Dendritic cell treated with granulocyte-macrophage colony-stimulating factor and Interleukin-4, amounts not matched to agents 40 ng/mL and 50 ng/mL, for 4 days (primary cell): ENCODE measurements at regions not wholly inside any gene's neighbourhood (a gene's known extent, or its start where the extent isn't known, plus 50 kb on each side); places are given as distances from the start of the nearest gene placed in this dataset.
A peak's percentile ranks its signal among the peaks of the same experiment; 100 is the strongest.
"Not testable (repeated sequence)": the region's sequence is repeated elsewhere in the genome, so short reads cannot be mapped to it uniquely, and the experiment has no call there.

Source experiments
- H3K27ac Mint-ChIP-seq: one replicate; pipeline ENCODE4 v1.8.0; 2022; ENCODE audit warnings: mild to moderate bottlenecking, mixed read lengths
- H3K27me3 Mint-ChIP-seq: one replicate; pipeline ENCODE4 v1.8.0; 2022; ENCODE audit warnings: mild to moderate bottlenecking, mixed read lengths
- H3K36me3 Mint-ChIP-seq: one replicate; pipeline ENCODE4 v1.8.0; 2022; ENCODE audit warnings: low read depth, mixed read lengths
- H3K4me1 Mint-ChIP-seq: one replicate; pipeline ENCODE4 v1.8.0; 2022; ENCODE audit warnings: low read depth, mixed read lengths
- H3K4me3 Mint-ChIP-seq: one replicate; pipeline ENCODE4 v1.8.0; 2022; ENCODE audit warnings: mild to moderate bottlenecking, moderate library complexity, mixed read lengths
- H3K9me3 Mint-ChIP-seq: one replicate; pipeline ENCODE4 v1.8.0; 2022; ENCODE audit warnings: mixed read lengths
- intact Hi-C: fragments of 100-400 bp; cut with micrococcal nuclease; formaldehyde crosslinking; loops from one replicate; pipeline ENCODE4 v1.15.0; 2022

GRCh38 chr3:177351206-177351605 is 153.9 kb upstream of the TBL1XR1 start:
- peaks cover 41% of the 10 kb centered on the region for H3K4me1 Mint-ChIP-seq
- intact Hi-C loops, result loop anchor here (10.0 kb wide), 1 partner anchor 66 kb away; no protein-coding TSS in a partner anchor
- no peaks in the 10 kb centered on the region for H3K9me3 Mint-ChIP-seq
- no peak overlapping the region for H3K27ac Mint-ChIP-seq
- no peaks in the 10 kb centered on the region for H3K36me3 Mint-ChIP-seq
- no peaks in the 10 kb centered on the region for H3K27me3 Mint-ChIP-seq
- no peak overlapping the region for H3K4me3 Mint-ChIP-seq

GRCh38 chr3:177351757-177352158 is 154.5 kb upstream of the TBL1XR1 start:
- Mint-ChIP-seq H3K27me3 (no peaks in the 10 kb centered on the region), H3K4me3 (no peak overlapping the region), H3K4me1 (peaks cover 46% of the 10 kb centered on the region), H3K36me3 (no peaks in the 10 kb centered on the region), H3K9me3 (no peaks in the 10 kb centered on the region), H3K27ac (no peak overlapping the region)
- intact Hi-C loops, result loop anchor here (10.0 kb wide), 1 partner anchor 67 kb away; no protein-coding TSS in a partner anchor

GRCh38 chr3:177352424-177352823 is 155.1 kb upstream of the TBL1XR1 start:
- H3K4me1 Mint-ChIP-seq, result peaks cover 53% of the 10 kb centered on the region
- no peak overlapping the region for H3K4me3 Mint-ChIP-seq
- intact Hi-C loops, result loop anchor here (10.0 kb wide), 1 partner anchor 68 kb away; no protein-coding TSS in a partner anchor
- H3K36me3 Mint-ChIP-seq, result no peaks in the 10 kb centered on the region
- no peaks in the 10 kb centered on the region for H3K27me3 Mint-ChIP-seq
- H3K27ac Mint-ChIP-seq, result no peak overlapping the region
- no peaks in the 10 kb centered on the region for H3K9me3 Mint-ChIP-seq

GRCh38 chr3:177353140-177353539 is 155.9 kb upstream of the TBL1XR1 start:
- no peaks in the 10 kb centered on the region for H3K36me3 Mint-ChIP-seq
- H3K4me3 Mint-ChIP-seq, result no peak overlapping the region
- H3K27ac Mint-ChIP-seq, result peak overlapping the region; percentile 47
- H3K27me3 Mint-ChIP-seq, result no peaks in the 10 kb centered on the region
- no peaks in the 10 kb centered on the region for H3K9me3 Mint-ChIP-seq
- peaks cover 53% of the 10 kb centered on the region for H3K4me1 Mint-ChIP-seq
- intact Hi-C loops, result loop anchor here (10.0 kb wide), 1 partner anchor 68 kb away; no protein-coding TSS in a partner anchor

- peak overlapping the region; percentile 47 for H3K27ac Mint-ChIP-seq
Measured at GRCh38 chr3:177353879-177354278, 156.6 kb upstream of the TBL1XR1 start.

GRCh38 chr3:177354466-177354865 is 157.2 kb upstream of the TBL1XR1 start:
- no peaks in the 10 kb centered on the region for H3K27me3 Mint-ChIP-seq
- peak overlapping the region; percentile 30 for H3K27ac Mint-ChIP-seq
- H3K4me3 Mint-ChIP-seq, result no peak overlapping the region
- H3K4me1 Mint-ChIP-seq, result peaks cover 54% of the 10 kb centered on the region
- no peaks in the 10 kb centered on the region for H3K36me3 Mint-ChIP-seq
- H3K9me3 Mint-ChIP-seq, result no peaks in the 10 kb centered on the region
- intact Hi-C loops, result loop anchor here (10.0 kb wide), 1 partner anchor 70 kb away; no protein-coding TSS in a partner anchor

More at GRCh38 chr3:177353879-177354278, 156.6 kb upstream of the TBL1XR1 start:
- H3K9me3 Mint-ChIP-seq, H3K4me3 Mint-ChIP-seq, H3K36me3 Mint-ChIP-seq, H3K27me3 Mint-ChIP-seq: not testable (repeated sequence)
- peaks cover 53% of the 10 kb centered on the region for H3K4me1 Mint-ChIP-seq
- intact Hi-C loops, result loop anchor here (10.0 kb wide), 1 partner anchor 69 kb away; no protein-coding TSS in a partner anchor

GRCh38 chr3:177356113-177356512 is 158.8 kb upstream of the TBL1XR1 start:
- peak overlapping the region; percentile 98 for H3K27ac Mint-ChIP-seq

GRCh38 chr3:177356952-177357351 is 159.7 kb upstream of the TBL1XR1 start:
- Mint-ChIP-seq H3K4me1 (peaks cover 76% of the 10 kb centered on the region), H3K36me3 (no peaks in the 10 kb centered on the region), H3K9me3 (no peaks in the 10 kb centered on the region), H3K27me3 (no peaks in the 10 kb centered on the region), H3K27ac (peak overlapping the region; percentile 98), H3K4me3 (no peak overlapping the region)
- intact Hi-C loops, result loop anchor here (5.0 to 10.0 kb wide), 3 partner anchors 35 to 95 kb away; no protein-coding TSS in a partner anchor

More at GRCh38 chr3:177356113-177356512, 158.8 kb upstream of the TBL1XR1 start:
- Mint-ChIP-seq H3K36me3 (no peaks in the 10 kb centered on the region), H3K9me3 (no peaks in the 10 kb centered on the region), H3K4me3 (no peak overlapping the region), H3K4me1 (peaks cover 68% of the 10 kb centered on the region), H3K27me3 (no peaks in the 10 kb centered on the region)
- intact Hi-C loops, result loop anchor here (5.0 to 10.0 kb wide), 3 partner anchors 34 to 94 kb away; no protein-coding TSS in a partner anchor

- Mint-ChIP-seq H3K4me1 (peaks cover 78% of the 10 kb centered on the region), H3K4me3 (peak overlapping the region; percentile 76), H3K27me3 (no peaks in the 10 kb centered on the region), H3K9me3 (no peaks in the 10 kb centered on the region), H3K27ac (peak overlapping the region; percentile 98), H3K36me3 (no peaks in the 10 kb centered on the region)
- intact Hi-C loops, result loop anchor here (1.0 to 10.0 kb wide), 4 partner anchors 12 to 95 kb away; no protein-coding TSS in a partner anchor
Measured at GRCh38 chr3:177357352-177358090, 160.2 kb upstream of the TBL1XR1 start.

GRCh38 chr3:177358091-177358976 is 161.1 kb upstream of the TBL1XR1 start:
- H3K4me1 Mint-ChIP-seq, result peaks cover 70% of the 10 kb centered on the region
- H3K4me3 Mint-ChIP-seq, result peak overlapping the region; percentile 76
- H3K9me3 Mint-ChIP-seq, result no peaks in the 10 kb centered on the region
- intact Hi-C loops, result loop anchor here (1.0 to 10.0 kb wide), 4 partner anchors 13 to 96 kb away; no protein-coding TSS in a partner anchor
- no peaks in the 10 kb centered on the region for H3K27me3 Mint-ChIP-seq
- peak overlapping the region; percentile 98 for H3K27ac Mint-ChIP-seq
- H3K36me3 Mint-ChIP-seq, result no peaks in the 10 kb centered on the region

GRCh38 chr3:177358977-177359592 is 161.8 kb upstream of the TBL1XR1 start:
- H3K36me3 Mint-ChIP-seq, result no peaks in the 10 kb centered on the region

GRCh38 chr3:177359593-177360357 is 162.5 kb upstream of the TBL1XR1 start:
- intact Hi-C loops, result loop anchor here (1.0 to 10.0 kb wide), 8 partner anchors 37 to 418 kb away; partner anchors contain the start of gene TBL1XR1
- Mint-ChIP-seq H3K36me3 (no peaks in the 10 kb centered on the region), H3K4me1 (peaks cover 64% of the 10 kb centered on the region), H3K27me3 (no peaks in the 10 kb centered on the region), H3K27ac (peak overlapping the region; percentile 98), H3K4me3 (peak overlapping the region; percentile 76), H3K9me3 (no peaks in the 10 kb centered on the region)

More at GRCh38 chr3:177358977-177359592, 161.8 kb upstream of the TBL1XR1 start:
- Mint-ChIP-seq H3K4me3 (peak overlapping the region; percentile 76), H3K4me1 (peaks cover 64% of the 10 kb centered on the region), H3K27ac (peak overlapping the region; percentile 98), H3K27me3 (no peaks in the 10 kb centered on the region), H3K9me3 (no peaks in the 10 kb centered on the region)
- intact Hi-C loops, result loop anchor here (1.0 to 10.0 kb wide), 4 partner anchors 14 to 97 kb away; no protein-coding TSS in a partner anchor
